ENCODE measurements at regions not wholly inside any gene's neighbourhood (a gene's known extent, or its start where the extent isn't known, plus 50 kb on each side); places are given as distances from the start of the nearest gene placed in this dataset.
"Not testable (repeated sequence)": the region's sequence is repeated elsewhere in the genome, so short reads cannot be mapped to it uniquely, and the experiment has no call there.

DNA sequence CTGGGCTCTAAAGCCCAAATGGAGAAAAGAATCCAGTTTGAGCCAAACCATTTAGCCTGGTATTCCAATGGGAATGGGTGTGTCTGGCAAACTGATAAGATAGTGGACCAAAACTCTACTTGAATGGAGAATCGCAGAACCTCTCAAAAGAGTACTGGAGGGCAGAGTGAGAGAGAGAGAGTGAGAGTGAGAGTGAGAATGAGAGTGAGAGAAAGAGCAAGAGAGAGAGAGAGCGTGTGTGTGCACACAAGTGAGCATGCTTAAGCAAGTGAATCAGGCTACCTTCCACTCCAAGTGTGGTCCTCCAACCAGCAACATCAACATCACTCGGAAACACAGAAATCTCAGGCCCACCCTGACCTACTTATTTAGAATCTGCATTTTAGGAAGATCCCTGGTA, 58.8 kb downstream of the UQCRFS1 start:
- H3K4me3 ChIP-seq, result no peak overlapping the region
- H3K9me3 ChIP-seq, result peaks cover 0 to 89% (median 57%) of the 10 kb centered on the region in 8 donors
- no peaks in the 10 kb centered on the region for H3K36me3 ChIP-seq
- 79 to 90% (median 81%) methylated on average over 3 of the region's 3 CpGs for WGBS, 5 donors
- H3K4me1 ChIP-seq, result no peaks in the 10 kb centered on the region
- intact Hi-C loops (cut with DNase I; ENCODE audit: low total_unique reads), result no loop called here
- no peak for DNase-seq
- TF ChIP-seq POLR2AphosphoS5 (IDR thresholded peaks at IDR 0.05) (no peak), POLR2A (IDR thresholded peaks at IDR 0.05) (no peak), CTCF (IDR thresholded peaks at IDR 0.05 in 8 of 11, conservative IDR thresholded peaks at IDR 0.05 in 3 of 11) (no peak)
- peaks cover 0 to 7% (median 0%) of the 10 kb centered on the region in 7 donors for H3K27me3 ChIP-seq (replicated peaks in 1 of 7)
- H3K27ac ChIP-seq, result no peak overlapping the region

DNA sequence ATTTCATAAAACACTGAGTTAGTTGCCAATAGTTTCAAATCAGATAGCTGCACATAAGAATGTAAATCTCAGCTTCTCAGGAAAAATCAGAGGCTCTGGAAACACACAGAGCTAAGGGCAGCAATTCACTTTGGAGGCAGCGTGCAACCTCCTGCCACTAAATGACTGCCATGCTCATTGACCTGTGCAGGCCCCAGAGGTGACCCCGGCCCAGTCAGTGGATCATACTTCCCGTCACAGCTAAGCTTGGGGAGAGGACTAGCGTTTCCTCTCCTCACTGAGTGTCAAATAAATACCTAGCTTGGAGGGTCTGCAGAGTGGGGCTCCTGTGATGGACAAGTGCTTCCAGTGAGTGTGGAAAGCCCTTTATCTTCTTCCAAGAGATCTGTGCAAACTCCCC, 67.2 kb downstream of the UQCRFS1 start:
- Histone ChIP-seq H3K4me3 (no peak overlapping the region), H3K27me3 (replicated peaks in 1 of 7) (peaks cover 0 to 30% (median 0%) of the 10 kb centered on the region in 7 donors), H3K4me1 (no peaks in the 10 kb centered on the region), H3K36me3 (no peaks in the 10 kb centered on the region), H3K27ac (no peak overlapping the region), H3K9me3 (peaks cover 0 to 31% (median 17%) of the 10 kb centered on the region in 8 donors)
- TF ChIP-seq POLR2A (IDR thresholded peaks at IDR 0.05) (no peak), POLR2AphosphoS5 (IDR thresholded peaks at IDR 0.05) (no peak), CTCF (IDR thresholded peaks at IDR 0.05 in 8 of 11, conservative IDR thresholded peaks at IDR 0.05 in 3 of 11) (no peak)
- intact Hi-C loops (cut with DNase I; ENCODE audit: low total_unique reads), result no loop called here
- 34 to 63% (median 50%) methylated on average over 4 of the region's 4 CpGs for WGBS, 5 donors
- DNase-seq, result no peak

GRCh38 chr19:29143183-29143582, 69.8 kb downstream of the UQCRFS1 start:
- TF ChIP-seq POLR2A (IDR thresholded peaks at IDR 0.05), result no peak
- no peak for TF ChIP-seq POLR2AphosphoS5 (IDR thresholded peaks at IDR 0.05)
- TF ChIP-seq CTCF (IDR thresholded peaks at IDR 0.05 in 8 of 11, conservative IDR thresholded peaks at IDR 0.05 in 3 of 11), result no peak
- DNase-seq, result no peak
- no peaks in the 10 kb centered on the region for H3K4me1 ChIP-seq
- H3K27ac ChIP-seq, result no peak overlapping the region
- intact Hi-C loops (cut with DNase I; ENCODE audit: low total_unique reads), result no loop called here
- peaks cover 0 to 30% (median 0%) of the 10 kb centered on the region in 7 donors for H3K27me3 ChIP-seq (replicated peaks in 1 of 7)
- 81 to 97% (median 91%) methylated on average over 4 of the region's 4 CpGs for WGBS, 5 donors
- H3K36me3 ChIP-seq, result no peaks in the 10 kb centered on the region
- no peak overlapping the region for H3K4me3 ChIP-seq
- peaks cover 9 to 52% (median 40%) of the 10 kb centered on the region in 8 donors for H3K9me3 ChIP-seq

- H3K36me3 ChIP-seq, result no peaks in the 10 kb centered on the region
- H3K4me1 ChIP-seq, result no peaks in the 10 kb centered on the region
- H3K4me3 ChIP-seq, result no peak overlapping the region
- H3K9me3 ChIP-seq, result peaks cover 9 to 80% (median 62%) of the 10 kb centered on the region in 8 donors
- intact Hi-C loops (cut with DNase I; ENCODE audit: low total_unique reads), result no loop called here
- TF ChIP-seq POLR2AphosphoS5 (IDR thresholded peaks at IDR 0.05) (no peak), CTCF (IDR thresholded peaks at IDR 0.05 in 8 of 11, conservative IDR thresholded peaks at IDR 0.05 in 3 of 11) (no peak), POLR2A (IDR thresholded peaks at IDR 0.05) (no peak)
- no peak overlapping the region for H3K27ac ChIP-seq
- DNase-seq, result no peak
- H3K27me3 ChIP-seq (replicated peaks in 1 of 7), result no peaks in the 10 kb centered on the region
Measured at GRCh38 chr19:29139227-29139626, 73.7 kb downstream of the UQCRFS1 start.

DNA sequence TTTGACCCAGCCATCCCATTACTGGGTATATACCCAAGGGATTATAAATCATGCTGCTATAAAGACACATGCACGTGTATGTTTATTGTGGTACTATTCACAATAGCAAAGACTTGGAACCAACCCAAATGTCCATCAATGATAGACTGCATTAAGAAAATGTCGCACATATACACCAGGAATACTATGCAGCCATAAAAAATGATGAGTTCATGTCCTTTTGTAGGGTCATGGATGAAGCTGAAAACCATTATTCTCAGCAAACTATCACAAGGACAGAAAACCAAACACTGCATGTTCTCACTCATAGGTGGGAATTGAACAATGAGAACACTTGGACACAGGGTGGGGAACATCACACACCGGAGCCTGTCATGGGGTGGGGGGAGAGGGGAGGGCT, 74.7 kb downstream of the UQCRFS1 start:
- H3K36me3 ChIP-seq; DNase-seq; H3K4me1 ChIP-seq; intact Hi-C loops (cut with DNase I; ENCODE audit: low total_unique reads); H3K4me3 ChIP-seq; H3K27ac ChIP-seq; H3K27me3 ChIP-seq (replicated peaks in 1 of 7): not testable (repeated sequence)
- 68 to 84% (median 80%) methylated on average over 3 of the region's 3 CpGs for WGBS, 5 donors
- H3K9me3 ChIP-seq, result peaks cover 9 to 89% (median 62%) of the 10 kb centered on the region in 8 donors

Data from spleen (tissue), 11 donors.